Panc1 (cell line): ENCODE measurements at regions not wholly inside any gene's neighbourhood (a gene's known extent, or its start where the extent isn't known, plus 50 kb on each side); places are given as distances from the start of the nearest gene placed in this dataset.

ENCODE experiments used
- CTCF ChIP-seq: fragments of 450-650 bp; IDR thresholded peaks from 2 replicates; pipeline ENCODE4 v1.5.1; 2017; ENCODE audit warnings: mild to moderate bottlenecking
- POLR2AphosphoS5 ChIP-seq: IDR thresholded peaks from 2 replicates; pipeline ENCODE4 v1.6.1; 2012; ENCODE audit warnings: mild to moderate bottlenecking, low read depth, low read length, moderate library complexity
- REST ChIP-seq, 2 experiments: IDR thresholded peaks; 2 replicates each; pipeline ENCODE4 v1.6.1; 2011 to 2012; ENCODE audit warnings: low read depth in 2 of 2, control low read depth in 1 of 2, low read length in 1 of 2, mild to moderate bottlenecking in 1 of 2, moderate library complexity in 1 of 2; ENCODE audit not compliant: insufficient read depth in 1 of 2
- TCF7L2 ChIP-seq: IDR thresholded peaks from 2 replicates; pipeline ENCODE4 v1.6.1; 2011; ENCODE audit warnings: mild to moderate bottlenecking, low read depth, low read length, inconsistent platforms

- TF ChIP-seq CTCF (no peak), POLR2AphosphoS5 (no peak), REST (IDR thresholded peaks at IDR 0.05; ENCODE audit: insufficient read depth in 1 of 2, low read depth in 2 of 2, low read length in 1 of 2) (no peak), TCF7L2 (no peak)
Observed at GRCh38 chr12:111135293-111135832, 215.0 kb upstream of the MYL2 start.
